ENCODE measurements at regions not wholly inside any gene's neighbourhood (a gene's known extent, or its start where the extent isn't known, plus 50 kb on each side); places are given as distances from the start of the nearest gene placed in this dataset.

DNA sequence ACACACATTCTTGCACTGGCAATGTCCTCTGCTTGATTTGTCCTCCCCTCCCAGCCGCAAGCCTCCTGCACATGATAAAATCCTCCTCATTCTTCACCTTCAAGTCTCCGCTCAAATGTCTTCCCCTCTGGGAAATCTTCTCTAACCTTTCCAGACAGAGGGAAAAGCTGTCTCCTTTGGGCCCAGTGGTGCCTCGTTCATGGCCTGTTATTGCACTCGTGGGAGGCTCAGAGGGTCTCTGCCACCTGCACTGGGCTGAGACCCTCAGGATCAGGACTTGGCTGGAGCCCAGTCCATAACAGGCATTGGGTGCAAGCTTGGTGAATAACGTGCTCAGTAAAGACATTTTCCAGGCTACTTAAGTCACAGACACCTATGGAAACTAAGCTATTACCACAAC lies 68.6 kb downstream of the PTGR3 start:
- H3K27ac Mint-ChIP-seq, result no peak overlapping the region
- TF ChIP-seq, protein P1, sequence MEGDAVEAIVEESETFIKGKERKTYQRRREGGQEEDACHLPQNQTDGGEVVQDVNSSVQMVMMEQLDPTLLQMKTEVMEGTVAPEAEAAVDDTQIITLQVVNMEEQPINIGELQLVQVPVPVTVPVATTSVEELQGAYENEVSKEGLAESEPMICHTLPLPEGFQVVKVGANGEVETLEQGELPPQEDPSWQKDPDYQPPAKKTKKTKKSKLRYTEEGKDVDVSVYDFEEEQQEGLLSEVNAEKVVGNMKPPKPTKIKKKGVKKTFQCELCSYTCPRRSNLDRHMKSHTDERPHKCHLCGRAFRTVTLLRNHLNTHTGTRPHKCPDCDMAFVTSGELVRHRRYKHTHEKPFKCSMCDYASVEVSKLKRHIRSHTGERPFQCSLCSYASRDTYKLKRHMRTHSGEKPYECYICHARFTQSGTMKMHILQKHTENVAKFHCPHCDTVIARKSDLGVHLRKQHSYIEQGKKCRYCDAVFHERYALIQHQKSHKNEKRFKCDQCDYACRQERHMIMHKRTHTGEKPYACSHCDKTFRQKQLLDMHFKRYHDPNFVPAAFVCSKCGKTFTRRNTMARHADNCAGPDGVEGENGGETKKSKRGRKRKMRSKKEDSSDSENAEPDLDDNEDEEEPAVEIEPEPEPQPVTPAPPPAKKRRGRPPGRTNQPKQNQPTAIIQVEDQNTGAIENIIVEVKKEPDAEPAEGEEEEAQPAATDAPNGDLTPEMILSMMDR (IDR thresholded peaks at IDR 0.05; ENCODE audit: unreplicated experiment in 3 of 3), result no peak
- no peak overlapping the region for H3K4me3 Mint-ChIP-seq
- no peaks in the 10 kb centered on the region for H3K4me1 Mint-ChIP-seq
- H3K36me3 Mint-ChIP-seq (ENCODE audit: low read depth), result peaks cover 5% of the 10 kb centered on the region
- H3K9me3 Mint-ChIP-seq, result peaks cover 14% of the 10 kb centered on the region
- peaks cover 4% of the 10 kb centered on the region for H3K27me3 Mint-ChIP-seq (ENCODE audit: low read depth)

DNA sequence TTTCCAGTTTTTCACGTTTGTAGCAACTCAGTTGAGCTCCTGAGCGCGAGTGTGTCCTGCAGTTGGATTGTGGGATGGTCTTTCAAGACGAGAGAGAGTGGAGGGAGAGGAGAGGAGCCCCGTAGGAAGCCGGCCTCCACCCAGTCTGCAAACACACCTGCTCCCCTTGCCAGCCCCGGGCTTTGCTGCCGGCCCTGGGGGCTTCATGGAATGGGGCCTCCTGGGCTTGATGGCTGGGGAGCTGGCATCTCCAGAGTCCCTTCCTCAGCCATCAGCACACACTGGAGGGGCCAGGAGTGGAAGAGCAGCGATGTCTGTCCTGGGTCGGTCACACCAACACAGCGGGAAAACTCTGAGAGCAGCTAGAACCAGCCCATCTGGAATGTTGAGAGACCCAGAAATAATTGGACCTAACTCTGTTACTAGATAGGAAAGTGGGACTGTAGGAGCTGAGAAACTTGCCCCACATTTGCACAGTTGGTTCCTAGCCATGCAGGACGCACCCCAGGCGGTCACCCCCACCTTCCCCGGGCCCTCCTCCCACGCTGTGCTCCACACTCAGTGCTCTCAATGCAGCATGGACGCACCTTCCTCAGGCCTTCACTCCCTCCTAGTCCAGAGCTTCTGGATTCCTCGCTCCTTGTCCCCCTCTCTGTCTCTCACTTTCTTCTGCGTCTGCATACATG lies 69.6 kb downstream of the PTGR3 start:
- H3K4me3 Mint-ChIP-seq, result no peak overlapping the region
- H3K36me3 Mint-ChIP-seq (ENCODE audit: low read depth), result no peaks in the 10 kb centered on the region
- peaks cover 6% of the 10 kb centered on the region for H3K27me3 Mint-ChIP-seq (ENCODE audit: low read depth)
- no peak overlapping the region for H3K27ac Mint-ChIP-seq
- H3K9me3 Mint-ChIP-seq, result peaks cover 10% of the 10 kb centered on the region
- TF ChIP-seq, protein P1 (IDR thresholded peaks at IDR 0.05; ENCODE audit: unreplicated experiment in 3 of 3), result no peak
- H3K4me1 Mint-ChIP-seq, result no peaks in the 10 kb centered on the region

DNA sequence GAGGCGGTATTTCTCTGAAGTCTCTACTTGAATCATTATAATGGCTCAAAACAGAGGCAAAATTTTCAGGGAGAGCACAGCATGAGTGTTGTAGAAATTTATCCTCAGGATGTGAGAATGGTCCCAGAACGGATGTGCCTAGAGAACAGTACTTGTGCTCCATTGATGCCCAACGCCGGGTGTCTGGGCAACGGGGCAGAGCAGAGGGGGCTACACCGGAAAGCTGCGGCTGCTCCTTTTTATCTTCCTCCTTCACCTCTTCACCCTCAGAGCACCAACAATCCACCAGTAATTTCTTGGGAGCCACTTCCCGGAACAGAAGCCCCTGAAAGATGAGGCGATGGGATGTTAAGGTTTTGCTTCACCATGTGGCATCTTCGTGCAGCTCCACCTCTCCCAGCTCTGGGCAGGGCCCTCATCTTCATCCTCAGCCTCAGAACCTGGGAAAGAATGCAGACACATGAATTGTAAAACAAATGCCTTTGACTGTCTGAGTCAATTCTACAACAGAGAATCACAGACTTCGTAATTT lies 71.5 kb downstream of the PTGR3 start:
- TF ChIP-seq, protein P1 (IDR thresholded peaks at IDR 0.05; ENCODE audit: unreplicated experiment in 3 of 3), result no peak
- peaks cover 14% of the 10 kb centered on the region for H3K27me3 Mint-ChIP-seq (ENCODE audit: low read depth)
- no peaks in the 10 kb centered on the region for H3K36me3 Mint-ChIP-seq (ENCODE audit: low read depth)
- no peak overlapping the region for H3K4me3 Mint-ChIP-seq
- H3K4me1 Mint-ChIP-seq, result peaks cover 6% of the 10 kb centered on the region
- H3K27ac Mint-ChIP-seq, result no peak overlapping the region
- H3K9me3 Mint-ChIP-seq, result peaks cover 2% of the 10 kb centered on the region

DNA sequence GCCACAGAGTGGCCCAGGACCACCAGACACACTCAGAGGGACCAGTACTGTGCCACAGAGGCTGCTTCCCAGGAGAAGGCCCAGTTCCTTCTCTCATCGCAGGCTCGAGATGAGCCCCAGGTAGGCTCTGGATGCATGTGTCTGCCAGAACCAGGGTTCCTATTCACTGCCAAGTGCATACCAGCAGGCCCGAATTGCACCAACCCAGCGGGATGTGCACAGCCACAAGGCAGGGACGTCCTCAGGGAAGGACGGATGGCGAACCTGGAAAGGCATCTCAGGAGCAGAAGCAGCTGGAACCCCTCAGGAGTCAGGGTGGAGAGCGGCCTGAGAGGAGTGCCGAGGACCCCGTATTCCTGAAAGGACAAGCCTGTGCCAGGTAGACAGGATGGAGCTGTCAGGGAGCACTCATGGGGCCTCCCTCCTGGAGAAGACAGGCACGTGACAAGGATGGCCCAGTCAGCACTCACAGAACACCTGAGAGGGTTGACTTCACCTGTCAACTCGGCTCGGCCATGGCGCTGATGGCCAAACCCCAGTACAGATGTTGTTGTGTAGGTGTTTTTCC lies 73.7 kb downstream of the PTGR3 start:
- Mint-ChIP-seq H3K4me1 (peaks cover 21% of the 10 kb centered on the region), H3K27ac (no peak overlapping the region), H3K9me3 (peaks cover 2% of the 10 kb centered on the region), H3K4me3 (no peak overlapping the region), H3K27me3 (ENCODE audit: low read depth) (peaks cover 12% of the 10 kb centered on the region), H3K36me3 (ENCODE audit: low read depth) (no peaks in the 10 kb centered on the region)
- TF ChIP-seq, protein P1 (IDR thresholded peaks at IDR 0.05; ENCODE audit: unreplicated experiment in 3 of 3), result no peak

DNA sequence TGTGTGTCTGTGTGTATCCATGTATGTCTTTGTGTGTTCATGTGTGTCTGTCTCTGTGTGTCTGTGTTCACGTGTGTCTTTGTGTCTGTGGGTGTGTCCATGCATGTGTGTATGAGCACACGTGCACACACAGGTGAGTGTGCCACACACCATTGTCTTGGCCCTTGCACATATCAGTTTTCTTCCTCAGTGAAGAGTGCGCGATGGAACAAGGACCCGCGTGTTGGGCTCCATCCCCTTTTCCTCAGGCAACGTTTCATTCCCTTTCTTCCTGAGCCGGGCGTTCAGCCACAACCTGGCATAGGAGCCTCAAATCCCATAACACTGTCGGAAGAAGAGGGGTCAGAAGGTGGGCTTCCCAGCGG lies 74.3 kb downstream of the PTGR3 start:
- TF ChIP-seq, protein P1 (IDR thresholded peaks at IDR 0.05; ENCODE audit: unreplicated experiment in 3 of 3), result no peak
- H3K9me3 Mint-ChIP-seq, result no peaks in the 10 kb centered on the region
- peaks cover 22% of the 10 kb centered on the region for H3K4me1 Mint-ChIP-seq
- no peaks in the 10 kb centered on the region for H3K36me3 Mint-ChIP-seq (ENCODE audit: low read depth)
- no peak overlapping the region for H3K4me3 Mint-ChIP-seq
- H3K27ac Mint-ChIP-seq, result no peak overlapping the region
- peaks cover 12% of the 10 kb centered on the region for H3K27me3 Mint-ChIP-seq (ENCODE audit: low read depth)
